HepG2 (cell line): ENCODE measurements at regions not wholly inside any gene's neighbourhood (a gene's known extent, or its start where the extent isn't known, plus 50 kb on each side); places are given as distances from the start of the nearest gene placed in this dataset.

Experiments
- ATAC-seq: fragments of 200-7000 bp; cut with Tn5 transposase; 3 replicates; pipeline ENCODE4 v1.9.1; 2020; ENCODE audit warnings: mild to moderate bottlenecking, moderate library complexity
- BruUV-seq: library from RNA; stranded (reverse); fragments of 400-500 nt; replicated peaks from 2 replicates; lab custom pipeline; 2021; lab: Mats Ljungman, UMichigan
- CTCF ChIA-PET: fragments of 300-600 bp; formaldehyde crosslinking; extraction: SDS; loops from one replicate; lab custom pipeline; 2021; ENCODE audit warnings: low total read pairs, inconsistent platforms, low intra/inter-chr PET ratio; lab: Yijun Ruan, JAX
- POLR2A ChIA-PET: fragments of 350-600 bp; sonication (Branson Sonifier 250); formaldehyde crosslinking; loops from one replicate; lab custom pipeline; 2020; ENCODE audit warnings: antibody characterized with exemption, inconsistent platforms; lab: Yijun Ruan, JAX
- DNase-seq: peaks from one replicate; pipeline ENCODE4 v3.0.0-alpha.2; 2015; ENCODE audit warnings: low spot score
- FAIRE-seq: peaks from 3 replicates; lab custom pipeline; 2011; peaks lifted over from hg19 to GRCh38; lab: Jason Lieb, UNC
- H2AFZ ChIP-seq: one replicate; pipeline ENCODE4 v1.6.1; 2011; ENCODE audit warnings: low read length, inconsistent platforms
- H3K27ac ChIP-seq: fragments of 300-600 bp; 3 replicates; pipeline ENCODE4 v1.8.0; 2011; ENCODE audit warnings: mixed run types, mild to moderate bottlenecking, mixed read lengths, low read length, inconsistent platforms; ENCODE audit not compliant: insufficient read depth; ENCODE audit errors: extremely low read length
- H3K27me3 ChIP-seq, 2 experiments: fragments of 200-600 bp in 1 of 2; 2 replicates in 1 of 2; 3 replicates in 1 of 2; pipeline versions ENCODE4 v1.6.0 to v1.8.0; 2011; ENCODE audit warnings: low read length in 2 of 2, mild to moderate bottlenecking in 2 of 2, moderate library complexity in 2 of 2, inconsistent platforms in 1 of 2; ENCODE audit not compliant: insufficient read depth in 2 of 2, control insufficient read depth in 1 of 2
- H3K36me3 ChIP-seq, 2 experiments: fragments of 200-600 bp in 1 of 2; replicated peaks in 1 of 2; 2 replicates in 1 of 2; 3 replicates in 1 of 2; pipeline versions ENCODE4 v1.5.1 to v1.8.0; 2011; ENCODE audit warnings: low read length in 2 of 2, inconsistent platforms in 1 of 2; ENCODE audit not compliant: insufficient read depth in 2 of 2, control insufficient read depth in 1 of 2
- H3K4me1 ChIP-seq: 2 replicates; pipeline ENCODE4 v1.5.1; 2012; ENCODE audit warnings: low read length, inconsistent platforms; ENCODE audit not compliant: insufficient read depth
- H3K4me2 ChIP-seq: 2 replicates; pipeline ENCODE4 v1.6.0; 2011; ENCODE audit warnings: low read depth, low read length, inconsistent platforms
- H3K4me3 ChIP-seq, 3 experiments: fragments of 200-600 bp in 1 of 3; sonication (generic), shearing (Covaris generic) in 1 of 3; replicated peaks in 1 of 3; 2 replicates each; pipeline ENCODE4 v1.5.1; 2011 to 2016; ENCODE audit warnings: low read length in 3 of 3, inconsistent platforms in 2 of 3, low read depth in 2 of 3, mild to moderate bottlenecking in 2 of 3, control low read depth in 1 of 3, mixed read lengths in 1 of 3; ENCODE audit not compliant: insufficient read depth in 1 of 3
- H3K79me2 ChIP-seq: one replicate; pipeline ENCODE4 v1.6.1; 2011; ENCODE audit warnings: low read length, inconsistent platforms; ENCODE audit not compliant: insufficient read depth
- H3K9ac ChIP-seq: 2 replicates; pipeline ENCODE4 v1.6.0; 2011; ENCODE audit warnings: mild to moderate bottlenecking, low read depth, low read length, inconsistent platforms; ENCODE audit not compliant: insufficient read depth
- H3K9me3 ChIP-seq: 2 replicates; pipeline ENCODE4 v1.5.1; 2012; ENCODE audit warnings: mild to moderate bottlenecking, low read length
- H4K20me1 ChIP-seq: 2 replicates; pipeline ENCODE4 v1.6.0; 2011; ENCODE audit warnings: inconsistent platforms, mild to moderate bottlenecking, low read length, moderate library complexity; ENCODE audit not compliant: insufficient read depth
- EEA1 ChIP-seq: sonication (generic); formaldehyde crosslinking; IDR thresholded peaks from 2 replicates; pipeline ENCODE4 v1.5.1; 2020; ENCODE audit warnings: mild to moderate bottlenecking, missing genetic modification reagents, borderline replicate concordance
- FOXC1 ChIP-seq: sonication (generic); formaldehyde crosslinking; IDR thresholded peaks from 2 replicates; pipeline ENCODE4 v1.8.0; 2022; ENCODE audit warnings: mild to moderate bottlenecking, missing genetic modification reagents, borderline replicate concordance
- TBL1XR1 ChIP-seq: fragments of 150-350 bp; IDR thresholded peaks from 2 replicates; pipeline ENCODE4 v1.6.1; 2014; ENCODE audit warnings: borderline replicate concordance, low read length; ENCODE audit not compliant: partially characterized antibody
- TBX3 ChIP-seq: fragments of 450-650 bp; IDR thresholded peaks from 2 replicates; pipeline ENCODE4 v1.6.1; 2017; ENCODE audit warnings: antibody characterized with exemption, mild to moderate bottlenecking, inconsistent platforms, borderline replicate concordance
- TOE1 ChIP-seq: sonication (generic); formaldehyde crosslinking; IDR thresholded peaks from 2 replicates; pipeline ENCODE4 v1.4.0; 2020; ENCODE audit warnings: mild to moderate bottlenecking, missing genetic modification reagents
- ZBTB4 ChIP-seq: sonication (generic); formaldehyde crosslinking; IDR thresholded peaks from 2 replicates; pipeline ENCODE4 v1.4.0; 2020; ENCODE audit warnings: missing genetic modification reagents, mild to moderate bottlenecking, borderline replicate concordance
- ZNF296 ChIP-seq: sonication (generic); formaldehyde crosslinking; conservative IDR thresholded peaks from 2 replicates; pipeline ENCODE4 v1.5.0; 2020; ENCODE audit warnings: mild to moderate bottlenecking, missing genetic modification reagents
- ZNF558 ChIP-seq: sonication (generic); formaldehyde crosslinking; IDR thresholded peaks from 2 replicates; pipeline ENCODE4 v1.9.0; 2022; ENCODE audit warnings: mild to moderate bottlenecking, missing genetic modification reagents, borderline replicate concordance
- WGBS: methylation state at CpG from one replicate; pipeline ENCODE4 v1.1.6; 2017; ENCODE audit warnings: low lambda C conversion rate; 5-methylcytosine and 5-hydroxymethylcytosine counted together
- in situ Hi-C: cut with HindIII; loops from 2 replicates; pipeline ENCODE4 v1.10.0; 2017; ENCODE audit warnings: low pct_unique_long_range_greater_than_20kb; ENCODE audit not compliant: extremely low pct_ligation_motif_present
- intact Hi-C: fragments of 100-400 bp; cut with micrococcal nuclease; formaldehyde crosslinking; loops from one replicate; pipeline ENCODE4 v1.10.0; 2022; ENCODE audit not compliant: unreplicated experiment
- TF ChIP-seq, protein P1 (sequence below): sonication (generic); formaldehyde crosslinking; IDR thresholded peaks from 2 replicates; pipeline ENCODE4 v1.5.0; 2020; ENCODE audit warnings: mild to moderate bottlenecking, missing genetic modification reagents
- TF ChIP-seq, protein P2 (sequence below): IDR thresholded peaks from 2 replicates; pipeline ENCODE4 v1.6.1; 2016; ENCODE audit warnings: mild to moderate bottlenecking
- TF ChIP-seq, protein P3 (sequence below): IDR thresholded peaks from 2 replicates; pipeline ENCODE4 v1.6.1; 2012; ENCODE audit warnings: low read depth, low read length, improper control_type of control experiment

- TF ChIP-seq, protein P1, sequence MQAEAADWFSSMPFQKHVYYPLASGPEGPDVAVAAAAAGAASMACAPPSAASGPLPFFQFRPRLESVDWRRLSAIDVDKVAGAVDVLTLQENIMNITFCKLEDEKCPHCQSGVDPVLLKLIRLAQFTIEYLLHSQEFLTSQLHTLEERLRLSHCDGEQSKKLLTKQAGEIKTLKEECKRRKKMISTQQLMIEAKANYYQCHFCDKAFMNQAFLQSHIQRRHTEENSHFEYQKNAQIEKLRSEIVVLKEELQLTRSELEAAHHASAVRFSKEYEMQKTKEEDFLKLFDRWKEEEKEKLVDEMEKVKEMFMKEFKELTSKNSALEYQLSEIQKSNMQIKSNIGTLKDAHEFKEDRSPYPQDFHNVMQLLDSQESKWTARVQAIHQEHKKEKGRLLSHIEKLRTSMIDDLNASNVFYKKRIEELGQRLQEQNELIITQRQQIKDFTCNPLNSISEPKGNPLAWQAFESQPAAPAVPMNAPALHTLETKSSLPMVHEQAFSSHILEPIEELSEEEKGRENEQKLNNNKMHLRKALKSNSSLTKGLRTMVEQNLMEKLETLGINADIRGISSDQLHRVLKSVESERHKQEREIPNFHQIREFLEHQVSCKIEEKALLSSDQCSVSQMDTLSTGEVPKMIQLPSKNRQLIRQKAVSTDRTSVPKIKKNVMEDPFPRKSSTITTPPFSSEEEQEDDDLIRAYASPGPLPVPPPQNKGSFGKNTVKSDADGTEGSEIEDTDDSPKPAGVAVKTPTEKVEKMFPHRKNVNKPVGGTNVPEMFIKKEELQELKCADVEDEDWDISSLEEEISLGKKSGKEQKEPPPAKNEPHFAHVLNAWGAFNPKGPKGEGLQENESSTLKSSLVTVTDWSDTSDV (CRISPR knock-in tag): no peak
- TF ChIP-seq TBX3 (no peak), ZNF558 (CRISPR knock-in tag) (no peak), TOE1 (no peak), EEA1 (no peak), FOXC1 (CRISPR knock-in tag) (no peak), TBL1XR1 (no peak)
- TF ChIP-seq, protein P2, sequence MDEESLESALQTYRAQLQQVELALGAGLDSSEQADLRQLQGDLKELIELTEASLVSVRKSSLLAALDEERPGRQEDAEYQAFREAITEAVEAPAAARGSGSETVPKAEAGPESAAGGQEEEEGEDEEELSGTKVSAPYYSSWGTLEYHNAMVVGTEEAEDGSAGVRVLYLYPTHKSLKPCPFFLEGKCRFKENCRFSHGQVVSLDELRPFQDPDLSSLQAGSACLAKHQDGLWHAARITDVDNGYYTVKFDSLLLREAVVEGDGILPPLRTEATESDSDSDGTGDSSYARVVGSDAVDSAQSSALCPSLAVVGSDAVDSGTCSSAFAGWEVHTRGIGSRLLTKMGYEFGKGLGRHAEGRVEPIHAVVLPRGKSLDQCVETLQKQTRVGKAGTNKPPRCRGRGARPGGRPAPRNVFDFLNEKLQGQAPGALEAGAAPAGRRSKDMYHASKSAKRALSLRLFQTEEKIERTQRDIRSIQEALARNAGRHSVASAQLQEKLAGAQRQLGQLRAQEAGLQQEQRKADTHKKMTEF (CRISPR knock-in tag): no peak
Observed at GRCh38 chr1:147473733-147474049, 67.6 kb upstream of the BCL9 start (continued).

GRCh38 chr1:147475488-147475887 is 65.8 kb upstream of the BCL9 start:
- Histone ChIP-seq H3K36me3 (no peaks in the 10 kb centered on the region), H3K79me2 (no peaks in the 10 kb centered on the region), H3K4me3 (no peak overlapping the region), H3K27ac (no peak overlapping the region), H3K9ac (no peak overlapping the region), H3K4me2 (no peak overlapping the region), H3K4me1 (peaks cover 12% of the 10 kb centered on the region), H3K27me3 (no peaks in the 10 kb centered on the region), H4K20me1 (no peaks in the 10 kb centered on the region), H3K9me3 (no peaks in the 10 kb centered on the region), H2AFZ (no peak overlapping the region)
- POLR2A ChIA-PET: no interaction called here
- no peak for ATAC-seq
- 19% methylated on average over 3 of the region's 3 CpGs for WGBS
- DNase-seq: no peak
- intact Hi-C loops (no loop called here), in situ Hi-C loops (no loop called here)
- CTCF ChIA-PET: no interaction called here
- no TSS peak for BruUV-seq
- FAIRE-seq: no peak
- TF ChIP-seq ZNF296 (CRISPR knock-in tag) (no peak), ZBTB4 (CRISPR knock-in tag) (no peak)
- TF ChIP-seq, protein P3, sequence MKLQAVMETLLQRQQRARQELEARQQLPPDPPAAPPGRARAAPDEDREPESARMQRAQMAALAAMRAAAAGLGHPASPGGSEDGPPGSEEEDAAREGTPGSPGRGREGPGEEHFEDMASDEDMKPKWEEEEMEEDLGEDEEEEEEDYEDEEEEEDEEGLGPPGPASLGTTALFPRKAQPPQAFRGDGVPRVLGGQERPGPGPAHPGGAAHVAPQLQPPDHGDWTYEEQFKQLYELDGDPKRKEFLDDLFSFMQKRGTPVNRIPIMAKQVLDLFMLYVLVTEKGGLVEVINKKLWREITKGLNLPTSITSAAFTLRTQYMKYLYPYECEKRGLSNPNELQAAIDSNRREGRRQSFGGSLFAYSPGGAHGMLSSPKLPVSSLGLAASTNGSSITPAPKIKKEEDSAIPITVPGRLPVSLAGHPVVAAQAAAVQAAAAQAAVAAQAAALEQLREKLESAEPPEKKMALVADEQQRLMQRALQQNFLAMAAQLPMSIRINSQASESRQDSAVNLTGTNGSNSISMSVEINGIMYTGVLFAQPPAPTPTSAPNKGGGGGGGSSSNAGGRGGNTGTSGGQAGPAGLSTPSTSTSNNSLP: no peak
